Upper lobe of left lung (tissue), 4 donors: ENCODE measurements at regions not wholly inside any gene's neighbourhood (a gene's known extent, or its start where the extent isn't known, plus 50 kb on each side); places are given as distances from the start of the nearest gene placed in this dataset.

Experiments used
- EP300 ChIP-seq, 4 donors: sonication (generic); formaldehyde crosslinking; IDR thresholded peaks; one replicate each; pipeline ENCODE4 v1.5.1; 2017; ENCODE audit warnings: antibody characterized with exemption in 4 of 4, control low read depth in 2 of 4
- POLR2AphosphoS5 ChIP-seq, 2 donors: sonication (generic); formaldehyde crosslinking; IDR thresholded peaks; one replicate each; pipeline ENCODE4 v1.5.1; 2017; ENCODE audit warnings: antibody characterized with exemption in 2 of 2

GRCh38 chr15:53395871-53396270 lies 363.6 kb downstream of the WDR72 start:
- TF ChIP-seq POLR2AphosphoS5 (IDR thresholded peaks at IDR 0.05) (no peak), EP300 (IDR thresholded peaks at IDR 0.05) (no peak)
